Fibroblast of mammary gland (primary cell): ENCODE measurements at regions not wholly inside any gene's neighbourhood (a gene's known extent, or its start where the extent isn't known, plus 50 kb on each side); places are given as distances from the start of the nearest gene placed in this dataset.
"Not testable (repeated sequence)": the region's sequence is repeated elsewhere in the genome, so short reads cannot be mapped to it uniquely, and the experiment has no call there.

Experiments used
- DNase-seq: peaks from one replicate; pipeline ENCODE4 v3.0.0-alpha.2; 2010; ENCODE audit warnings: low read depth
- H3K4me3 ChIP-seq: 2 replicates; pipeline ENCODE4 v1.5.1; 2011; ENCODE audit warnings: low read depth, mild to moderate bottlenecking, low read length, moderate library complexity; ENCODE audit not compliant: control insufficient read depth
- CTCF ChIP-seq: conservative IDR thresholded peaks from 2 replicates; pipeline ENCODE4 v1.5.1; 2011; ENCODE audit warnings: low read depth, low read length, inconsistent platforms; ENCODE audit not compliant: control insufficient read depth, insufficient read depth

DNA sequence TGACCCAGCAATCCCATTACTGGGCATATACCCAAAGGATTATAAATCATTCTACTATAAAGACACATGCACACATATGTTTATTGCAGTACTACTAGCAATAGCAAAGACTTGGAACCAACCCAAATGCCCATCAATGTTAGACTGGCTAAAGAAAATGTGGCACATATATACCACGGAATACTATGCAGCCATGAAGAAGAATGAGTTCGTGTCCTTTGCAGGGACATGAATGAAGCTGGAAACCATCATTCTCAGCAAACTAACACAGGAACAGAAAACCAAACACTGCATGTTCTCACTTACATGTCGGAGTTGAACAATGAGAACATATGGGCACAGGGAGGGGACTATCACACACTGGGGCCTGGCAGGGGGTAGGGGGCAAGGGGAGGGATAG is 183.0 kb downstream of the HACE1 start:
- not testable (repeated sequence) for DNase-seq, H3K4me3 ChIP-seq

- DNase-seq, H3K4me3 ChIP-seq: not testable (repeated sequence)
These were observed 184.6 kb downstream of the HACE1 start for GRCh38 chr6:104675161-104675560.

DNA sequence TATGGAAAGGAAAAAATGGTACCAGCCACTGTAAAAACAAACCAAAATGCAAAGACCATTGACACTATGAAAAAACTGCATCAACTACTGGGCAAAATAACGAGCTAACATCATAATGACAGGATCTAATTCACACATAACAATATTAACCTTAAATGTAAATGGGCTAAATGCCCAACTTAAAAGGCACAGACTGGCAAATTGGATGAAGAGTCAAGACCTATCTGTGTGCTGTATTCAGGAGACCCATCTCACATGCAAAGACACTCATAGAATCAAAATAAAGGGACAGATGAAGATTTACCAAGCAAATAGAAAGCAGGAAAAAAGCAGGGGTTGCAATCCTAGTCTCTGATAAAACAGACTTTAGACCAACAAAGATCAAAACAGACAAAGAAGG is 186.6 kb downstream of the HACE1 start:
- DNase-seq, H3K4me3 ChIP-seq: not testable (repeated sequence)

- not testable (repeated sequence) for DNase-seq, H3K4me3 ChIP-seq
These were observed 188.2 kb downstream of the HACE1 start for GRCh38 chr6:104671591-104671891.

DNA sequence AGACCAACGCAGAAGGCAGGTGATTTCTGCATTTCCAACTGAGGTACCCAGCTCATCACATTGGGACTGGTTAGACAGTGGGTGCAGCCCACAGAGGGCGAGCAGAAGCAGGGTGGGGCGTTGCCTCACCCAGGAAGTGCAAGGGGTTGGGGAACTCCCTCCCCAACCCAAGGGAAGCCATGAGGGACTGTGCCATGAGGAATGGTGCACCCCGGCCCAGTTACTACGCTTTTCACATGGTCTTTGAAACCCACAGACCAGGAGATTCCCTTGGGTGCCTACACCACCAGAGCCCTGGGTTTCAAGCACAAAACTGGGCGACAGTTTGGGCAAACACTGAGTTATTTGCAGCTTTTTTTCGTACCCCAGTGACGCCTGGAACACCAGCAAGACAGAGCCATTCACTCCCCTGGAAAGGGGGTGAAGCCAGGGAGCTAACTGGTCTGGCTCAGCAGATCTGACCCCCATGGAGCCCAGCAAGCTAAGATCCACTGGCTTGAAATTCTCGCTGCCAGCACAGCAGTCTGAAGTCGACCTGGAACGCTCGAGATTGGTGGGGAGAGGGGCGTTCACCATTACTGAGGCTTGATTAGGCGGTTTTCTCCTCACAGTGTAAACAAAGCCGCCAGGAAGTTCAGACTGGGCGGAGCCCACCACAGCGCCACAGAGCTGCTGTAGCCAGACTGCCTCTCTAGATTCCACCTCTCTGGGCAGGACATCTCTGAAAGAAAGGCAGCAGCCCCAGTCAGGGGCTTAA is 188.7 kb downstream of the HACE1 start:
- H3K4me3 ChIP-seq, DNase-seq: not testable (repeated sequence)

GRCh38 chr6:104669483-104669882 is 190.2 kb downstream of the HACE1 start:
- H3K4me3 ChIP-seq: no peak overlapping the region
- no peak for TF ChIP-seq CTCF
- DNase-seq: no peak

DNA sequence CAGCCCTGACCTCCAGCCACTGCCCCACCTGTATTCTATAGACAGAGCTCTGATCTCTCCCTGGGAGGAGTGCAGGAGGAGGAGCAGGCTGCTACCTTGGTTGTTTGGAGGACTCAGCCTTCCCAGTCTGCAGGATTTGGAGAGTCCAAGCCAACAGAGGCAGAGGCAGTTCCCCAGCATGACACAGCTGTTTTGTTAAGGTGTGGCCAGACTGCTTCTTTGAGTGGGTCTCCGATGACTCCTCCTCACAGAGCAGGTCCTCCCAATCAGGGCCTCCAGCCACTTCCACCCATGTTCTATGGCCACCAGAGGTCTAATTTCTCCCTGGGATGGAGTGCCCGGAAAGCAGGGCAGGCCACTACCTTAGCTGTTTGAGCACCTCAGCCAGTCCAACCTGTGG is 203.5 kb downstream of the HACE1 start:
- H3K4me3 ChIP-seq: no peak overlapping the region
- TF ChIP-seq CTCF: no peak
- no peak for DNase-seq

DNA sequence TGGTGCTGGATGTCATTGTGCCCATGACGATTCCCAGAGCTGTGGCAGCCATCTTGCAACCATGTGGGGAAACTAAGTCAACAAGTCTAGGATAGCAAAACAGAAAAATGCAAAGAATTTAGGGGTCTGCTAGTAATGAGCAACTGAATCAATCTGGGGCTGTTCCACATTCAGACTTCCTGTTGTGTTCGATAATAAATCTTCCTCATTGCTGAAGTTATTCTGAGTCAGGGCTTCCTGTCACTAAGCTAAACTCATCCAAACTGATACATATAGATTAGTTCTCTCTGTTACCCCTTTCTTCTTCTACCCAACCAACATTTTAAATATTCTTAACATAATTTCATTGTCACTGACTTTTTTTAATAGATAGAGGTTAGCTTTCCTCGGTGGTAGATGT is 205.9 kb downstream of the HACE1 start:
- DNase-seq: peak; percentile 3
- TF ChIP-seq CTCF: no peak
- no peak overlapping the region for H3K4me3 ChIP-seq

- DNase-seq: no peak
- TF ChIP-seq CTCF: no peak
- no peak overlapping the region for H3K4me3 ChIP-seq
These were observed 211.4 kb downstream of the HACE1 start for GRCh38 chr6:104648347-104648746.

DNA sequence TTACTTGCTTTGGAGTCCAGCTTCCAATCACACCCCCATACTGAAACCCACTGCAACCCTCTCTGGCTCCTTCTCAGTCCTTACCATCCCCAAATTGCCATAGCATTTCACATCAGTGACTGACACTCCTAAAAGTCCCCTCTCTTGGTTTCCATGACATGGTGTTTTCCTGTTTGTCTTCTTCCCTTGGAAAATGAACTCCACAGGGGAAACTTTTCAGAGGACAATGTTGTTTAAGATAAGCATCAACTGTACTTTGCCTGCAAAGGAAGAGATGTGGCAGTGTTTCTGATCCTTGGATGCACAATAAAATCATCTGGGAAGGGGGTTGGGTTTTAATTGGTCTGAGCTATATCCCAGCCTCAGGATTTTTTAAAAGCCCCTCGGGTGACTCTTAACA is 214.9 kb downstream of the HACE1 start:
- DNase-seq: no peak
- no peak overlapping the region for H3K4me3 ChIP-seq
- no peak for TF ChIP-seq CTCF
